Spleen (tissue), 7 donors: ENCODE measurements at regions not wholly inside any gene's neighbourhood (a gene's known extent, or its start where the extent isn't known, plus 50 kb on each side); places are given as distances from the start of the nearest gene placed in this dataset.

Experiments
- CTCF ChIP-seq, 11 experiments: fragments of 200-600 bp in 7 of 11; fragments of 450-650 bp in 4 of 11; sonication (generic) in 4 of 11; IDR thresholded peaks in 8 of 11; conservative IDR thresholded peaks in 3 of 11; 1 replicate in 7 of 11; 2 replicates in 4 of 11; pipeline versions ENCODE4 v1.4.0 to v1.8.0; 2016 to 2021; ENCODE audit warnings: antibody characterized with exemption in 11 of 11, inconsistent platforms in 4 of 11, mild to moderate bottlenecking in 1 of 11
- POLR2AphosphoS5 ChIP-seq, 3 donors: sonication (generic); formaldehyde crosslinking; IDR thresholded peaks; one replicate each; pipeline ENCODE4 v1.5.1; 2017; ENCODE audit warnings: antibody characterized with exemption in 3 of 3
- donor health status: DM: no; HTN: no; CAD: no; lungs with moderate emphysema.
- donor health status: DM: no; HTN: no; CAD: no.
- donor health status: DM: no; HTN: no; CAD: no.

GRCh38 chr16:85561248-85562092, 51.7 kb upstream of the GSE1 start:
- TF ChIP-seq CTCF (IDR thresholded peaks at IDR 0.05 in 8 of 11, conservative IDR thresholded peaks at IDR 0.05 in 3 of 11) (no peak), POLR2AphosphoS5 (IDR thresholded peaks at IDR 0.05) (peak in 1 of 3 donors; percentile 18)
